EH (cell line): ENCODE measurements at regions not wholly inside any gene's neighbourhood (a gene's known extent, or its start where the extent isn't known, plus 50 kb on each side); places are given as distances from the start of the nearest gene placed in this dataset.
A peak's percentile ranks its signal among the peaks of the same experiment; 100 is the strongest.

Experiments
- DNase-seq: peaks from one replicate; pipeline ENCODE4 v3.0.0-alpha.2; 2015; ENCODE audit warnings: low read depth

- DNase-seq = no peak
Measured at GRCh38 chr2:9738535-9739496, 104.5 kb upstream of the TAF1B start.

- DNase-seq = no peak
Measured at GRCh38 chr2:9739531-9739964, 103.7 kb upstream of the TAF1B start.

GRCh38 chr2:9740382-9741073 lies 102.7 kb upstream of the TAF1B start:
- peak; percentile 40 for DNase-seq

GRCh38 chr2:9741110-9741509 lies 102.2 kb upstream of the TAF1B start:
- DNase-seq = peak; percentile 22

DNA sequence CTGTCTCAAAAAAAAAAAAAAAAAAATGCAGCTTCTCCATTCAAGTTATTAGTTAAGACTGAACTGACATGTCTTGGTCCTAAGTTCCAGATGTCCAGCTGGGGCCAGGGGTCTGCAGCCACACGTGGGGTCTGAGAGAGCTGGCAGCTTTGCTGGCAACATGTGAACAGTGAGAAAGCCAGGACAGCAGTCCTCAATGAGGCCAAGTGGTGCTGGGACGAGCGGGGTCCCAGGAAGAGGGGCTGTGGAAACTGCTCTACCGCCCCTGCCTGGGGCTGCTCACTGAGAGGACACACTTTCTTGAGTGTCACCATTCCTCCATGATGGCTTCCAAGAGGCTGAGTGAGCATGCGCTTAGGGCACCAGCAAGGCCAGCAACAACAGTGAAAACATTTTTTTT lies 100.7 kb upstream of the TAF1B start:
- DNase-seq = no peak

- peak; percentile 30 for DNase-seq
Measured at GRCh38 chr2:9744256-9745004, 98.8 kb upstream of the TAF1B start.

- DNase-seq = peak; percentile 55
Measured at GRCh38 chr2:9745153-9745899, 97.9 kb upstream of the TAF1B start.

GRCh38 chr2:9747396-9747795 lies 95.9 kb upstream of the TAF1B start:
- no peak for DNase-seq

DNA sequence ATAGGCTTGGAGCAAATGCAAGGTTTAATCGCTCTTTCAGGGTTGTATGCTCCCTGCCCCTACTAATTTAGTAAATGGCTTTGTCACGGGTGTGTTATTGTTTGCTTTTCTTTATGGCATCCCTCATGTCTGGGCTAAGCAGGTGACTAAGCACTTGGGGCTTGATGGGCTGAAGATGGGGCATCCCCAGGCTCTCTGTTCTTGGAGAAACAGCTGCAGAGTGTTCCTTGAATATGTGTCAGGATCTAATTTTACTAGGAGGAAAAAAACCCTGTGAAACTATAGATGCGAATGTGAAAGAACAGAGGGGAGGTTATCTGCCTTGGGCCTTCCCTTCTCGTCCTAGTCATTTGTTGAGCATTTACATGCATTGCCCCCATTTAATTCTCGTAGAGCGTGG lies 94.7 kb upstream of the TAF1B start:
- DNase-seq = no peak

- DNase-seq = no peak
Measured at GRCh38 chr2:9749546-9750223, 93.6 kb upstream of the TAF1B start.

DNA sequence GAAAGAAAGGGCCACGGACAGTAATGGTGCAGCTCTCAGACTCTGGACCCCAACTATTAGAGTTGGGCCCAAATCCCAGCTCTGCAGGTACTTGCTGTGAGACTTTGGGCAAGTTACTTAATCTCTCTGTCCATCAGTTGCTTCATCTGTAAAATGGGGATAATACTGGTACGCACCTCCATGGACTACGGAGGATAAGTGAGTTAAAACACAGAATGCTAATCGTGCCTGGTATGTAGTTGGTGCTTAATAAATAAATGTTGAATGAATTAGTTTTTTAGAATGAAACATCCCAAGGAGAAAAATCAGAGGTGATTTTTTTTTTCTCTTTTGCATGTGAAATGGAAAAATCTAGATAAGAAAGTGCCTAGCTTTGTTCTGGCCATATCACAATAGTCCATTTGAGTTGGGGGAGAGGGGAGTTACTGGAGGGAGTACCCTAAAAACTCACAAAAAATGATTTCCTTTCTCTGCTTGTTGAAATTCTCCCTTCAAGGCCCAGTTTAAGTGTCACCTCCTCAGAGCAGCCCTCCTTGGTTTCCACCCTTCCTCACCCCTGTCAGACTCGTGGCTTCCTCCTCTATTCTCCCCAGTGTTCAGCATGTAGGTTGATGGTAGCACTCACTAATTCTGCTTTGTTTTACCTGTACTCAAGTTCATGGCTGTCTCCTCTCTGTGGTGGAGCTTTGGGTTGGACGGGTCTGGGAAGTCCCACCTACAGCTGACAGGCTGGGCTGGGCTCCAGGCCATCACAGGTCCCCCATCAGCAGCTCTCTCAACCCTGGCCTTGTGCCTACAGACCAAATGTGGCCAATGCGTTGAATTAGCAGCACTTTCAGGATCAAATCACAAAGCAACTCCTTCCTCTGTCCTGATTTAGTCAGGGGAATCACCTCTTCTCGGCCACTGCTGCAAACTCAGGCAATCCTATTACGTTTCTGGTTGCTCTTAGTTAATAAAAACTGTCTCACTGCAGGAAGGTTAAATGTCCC lies 92.8 kb upstream of the TAF1B start:
- DNase-seq = no peak

GRCh38 chr2:9751831-9752230 lies 91.4 kb upstream of the TAF1B start:
- no peak for DNase-seq

DNA sequence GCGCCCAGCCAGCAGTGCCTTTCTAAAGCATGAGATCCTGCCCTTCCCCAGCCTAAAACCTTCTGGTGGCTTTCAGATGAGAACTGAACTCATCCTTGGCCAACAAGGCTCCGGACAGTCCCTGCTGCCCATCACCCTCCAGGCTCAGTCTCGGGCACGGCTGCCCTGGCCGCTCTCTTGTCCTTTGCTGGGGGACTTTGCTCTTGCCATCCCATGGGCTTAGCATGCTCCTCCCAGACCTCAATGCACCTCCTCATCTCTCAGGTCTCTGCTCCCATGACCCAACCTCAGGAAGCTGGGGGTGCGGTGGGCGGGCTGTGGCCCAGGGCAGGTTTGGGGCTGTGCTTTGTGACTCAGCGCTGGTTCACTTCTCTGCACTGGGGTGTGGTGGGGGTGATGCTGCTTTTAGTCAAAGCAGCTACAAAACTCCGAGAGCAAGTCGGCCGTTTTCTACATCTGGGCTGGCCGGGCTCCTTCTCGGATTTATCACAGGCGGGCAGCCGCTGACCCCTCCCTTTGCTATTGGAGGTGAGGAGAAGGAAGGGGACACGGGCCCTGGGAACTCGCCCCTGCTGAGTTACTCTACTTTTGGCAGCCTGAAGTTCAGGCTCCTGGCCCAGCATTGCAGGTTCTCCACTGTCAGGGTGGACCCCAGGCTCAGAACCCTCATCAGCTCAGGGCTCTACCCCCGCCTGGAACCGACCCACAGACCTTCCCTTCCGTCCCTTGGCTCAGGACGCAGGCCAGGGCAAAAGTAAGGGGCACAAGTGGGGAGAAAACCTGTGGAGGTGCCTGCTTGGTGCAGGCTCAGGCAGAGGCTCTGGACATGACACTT lies 90.6 kb upstream of the TAF1B start:
- peak; percentile 72 for DNase-seq

GRCh38 chr2:9753276-9753600 lies 90.0 kb upstream of the TAF1B start:
- DNase-seq = peak; percentile 95

DNA sequence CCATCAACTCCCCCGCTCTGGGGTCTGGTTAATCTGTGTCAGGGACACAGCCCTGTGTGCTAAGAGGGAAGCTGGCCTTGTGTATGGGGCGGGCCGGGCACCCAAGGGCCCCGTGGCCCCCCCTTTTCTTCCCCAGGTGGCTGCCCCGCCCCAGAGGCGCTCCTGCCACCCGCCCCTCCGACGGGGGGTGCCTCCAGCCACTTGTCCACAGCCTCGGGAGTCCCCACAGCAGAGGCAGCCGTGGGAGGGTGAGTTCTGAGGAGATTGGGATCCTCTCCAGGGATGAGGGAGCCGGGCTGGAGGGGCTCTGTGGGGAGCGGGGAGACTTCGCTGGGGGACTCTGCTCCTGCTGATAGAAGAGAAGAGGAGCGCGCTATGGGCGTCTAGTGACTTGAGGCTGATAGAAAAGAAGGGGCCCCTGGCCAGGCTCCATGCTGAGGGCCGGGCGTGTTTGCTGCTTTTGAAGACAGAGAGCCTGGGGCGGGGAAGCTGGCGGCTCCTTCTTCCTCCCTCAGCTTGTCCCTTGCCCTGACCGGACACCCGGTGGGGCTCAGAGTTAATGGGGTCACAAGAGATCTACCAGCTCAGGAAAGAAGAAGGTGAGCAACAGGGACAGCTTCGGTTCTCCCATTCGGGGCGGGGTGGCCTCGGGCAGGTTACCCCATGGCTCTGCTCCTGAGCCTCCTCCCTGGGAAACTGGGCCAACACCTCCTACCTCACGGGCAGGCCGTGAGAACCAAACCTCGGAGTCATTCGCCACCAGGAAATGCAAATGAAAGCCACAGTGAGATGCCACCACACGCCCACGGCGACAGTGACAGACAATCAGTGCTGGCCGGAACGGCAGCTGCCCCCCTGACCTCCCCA lies 89.4 kb upstream of the TAF1B start:
- DNase-seq = no peak

GRCh38 chr2:9754532-9754887 lies 88.8 kb upstream of the TAF1B start:
- no peak for DNase-seq

GRCh38 chr2:9755008-9755407 lies 88.3 kb upstream of the TAF1B start:
- DNase-seq = no peak

DNA sequence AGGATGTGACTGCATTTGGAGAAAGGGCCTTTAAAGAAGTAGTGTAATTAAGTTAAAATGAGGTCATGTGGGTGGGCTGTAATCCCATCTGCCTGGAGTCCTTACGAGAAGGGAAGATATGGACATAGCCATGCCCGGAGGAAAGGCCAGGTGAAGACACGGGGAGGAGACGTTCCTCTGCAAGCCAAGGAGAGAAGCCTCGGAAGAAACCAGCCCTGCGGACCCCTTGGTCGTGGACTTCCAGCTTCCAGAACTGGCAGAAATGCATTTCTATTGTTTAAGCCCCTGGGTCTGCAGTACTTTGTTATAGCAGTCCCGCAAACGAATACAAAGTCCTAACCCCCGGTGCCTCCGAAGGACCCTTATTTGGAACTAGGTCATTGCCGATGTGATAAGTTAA lies 87.6 kb upstream of the TAF1B start:
- no peak for DNase-seq
